Fibroblast of skin of right biceps (primary cell): ENCODE measurements at regions not wholly inside any gene's neighbourhood (a gene's known extent, or its start where the extent isn't known, plus 50 kb on each side); places are given as distances from the start of the nearest gene placed in this dataset.

Experiments
- DNase-seq: peaks from one replicate; pipeline ENCODE4 v3.0.0-alpha.2; 2013

- DNase-seq: no peak
These were observed 1219.9 kb upstream of the CNTN5 start for GRCh38 chr11:97800891-97801290.

GRCh38 chr11:97814325-97814959 lies 1206.3 kb upstream of the CNTN5 start:
- DNase-seq: peak; percentile 34

- peak; percentile 31 for DNase-seq
These were observed 1205.1 kb upstream of the CNTN5 start for GRCh38 chr11:97815667-97816066.

GRCh38 chr11:97832451-97832850 lies 1188.3 kb upstream of the CNTN5 start:
- DNase-seq: no peak

- no peak for DNase-seq
These were observed 1187.3 kb upstream of the CNTN5 start for GRCh38 chr11:97833412-97833811.

- DNase-seq: no peak
These were observed 1176.7 kb upstream of the CNTN5 start for GRCh38 chr11:97844016-97844415.

GRCh38 chr11:97847730-97848129 lies 1173.0 kb upstream of the CNTN5 start:
- no peak for DNase-seq

- no peak for DNase-seq
These were observed 1170.0 kb upstream of the CNTN5 start for GRCh38 chr11:97850701-97851100.

- DNase-seq: no peak
These were observed 1166.4 kb upstream of the CNTN5 start for GRCh38 chr11:97854357-97854756.

GRCh38 chr11:97854877-97855276 lies 1165.9 kb upstream of the CNTN5 start:
- DNase-seq: no peak

GRCh38 chr11:97856666-97857065 lies 1164.1 kb upstream of the CNTN5 start:
- no peak for DNase-seq

GRCh38 chr11:97860237-97860636 lies 1160.5 kb upstream of the CNTN5 start:
- peak; percentile 6 for DNase-seq

- no peak for DNase-seq
These were observed 1158.7 kb upstream of the CNTN5 start for GRCh38 chr11:97862021-97862420.

- no peak for DNase-seq
These were observed 1155.2 kb upstream of the CNTN5 start for GRCh38 chr11:97865424-97866012.

- no peak for DNase-seq
These were observed 1148.9 kb upstream of the CNTN5 start for GRCh38 chr11:97871816-97872215.

- no peak for DNase-seq
These were observed 1140.5 kb upstream of the CNTN5 start for GRCh38 chr11:97880209-97880608.

- DNase-seq: no peak
These were observed 1137.7 kb upstream of the CNTN5 start for GRCh38 chr11:97883086-97883485.

- DNase-seq: no peak
These were observed 1132.1 kb upstream of the CNTN5 start for GRCh38 chr11:97888641-97889040.

- DNase-seq: no peak
These were observed 1130.3 kb upstream of the CNTN5 start for GRCh38 chr11:97890466-97890865.

- no peak for DNase-seq
These were observed 1127.1 kb upstream of the CNTN5 start for GRCh38 chr11:97893612-97894011.

GRCh38 chr11:97894978-97895377 lies 1125.8 kb upstream of the CNTN5 start:
- no peak for DNase-seq

- no peak for DNase-seq
These were observed 1125.2 kb upstream of the CNTN5 start for GRCh38 chr11:97895572-97895971.

- no peak for DNase-seq
These were observed 1117.9 kb upstream of the CNTN5 start for GRCh38 chr11:97902828-97903227.

GRCh38 chr11:97905101-97905500 lies 1115.6 kb upstream of the CNTN5 start:
- no peak for DNase-seq

GRCh38 chr11:97905671-97906070 lies 1115.1 kb upstream of the CNTN5 start:
- no peak for DNase-seq
